Gastrocnemius medialis (tissue), 4 donors: ENCODE measurements at regions not wholly inside any gene's neighbourhood (a gene's known extent, or its start where the extent isn't known, plus 50 kb on each side); places are given as distances from the start of the nearest gene placed in this dataset.
"Not testable (repeated sequence)": the region's sequence is repeated elsewhere in the genome, so short reads cannot be mapped to it uniquely, and the experiment has no call there.

Experiments
- ATAC-seq, 2 donors: fragments of 150-250 bp; one replicate each; pipeline ENCODE4 v1.9.1; 2016
- DNase-seq, 2 donors: peaks; one replicate each; pipeline ENCODE4 v3.0.0-alpha.2; 2019
- H3K27ac ChIP-seq, 4 donors: fragments of 200-600 bp; sonication (generic); 1 replicate in 1 of 4; 2 replicates in 3 of 4; pipeline ENCODE4 v1.5.1; 2016 to 2018; ENCODE audit warnings: mild to moderate bottlenecking in 2 of 4, moderate library complexity in 1 of 4
- H3K27me3 ChIP-seq, 3 donors: fragments of 200-600 bp; sonication (generic) in 2 of 3; 1 replicate in 1 of 3; 2 replicates in 2 of 3; pipeline versions ENCODE4 v1.5.1 to v1.6.0; 2016 to 2019; ENCODE audit warnings: mild to moderate bottlenecking in 1 of 3, moderate library complexity in 1 of 3
- H3K36me3 ChIP-seq, 2 donors: fragments of 200-600 bp; sonication (generic) in 1 of 2; one replicate each; pipeline ENCODE4 v1.5.1; 2017 to 2018
- H3K4me1 ChIP-seq, 2 donors: fragments of 200-600 bp; sonication (generic) in 1 of 2; one replicate each; pipeline ENCODE4 v1.5.1; 2016 to 2017; ENCODE audit warnings: mild to moderate bottlenecking in 2 of 2
- H3K4me3 ChIP-seq, 4 donors: fragments of 200-600 bp; sonication (generic) in 3 of 4; 1 replicate in 1 of 4; 2 replicates in 3 of 4; pipeline ENCODE4 v1.5.1; 2016 to 2019; ENCODE audit warnings: mild to moderate bottlenecking in 2 of 4
- H3K9me3 ChIP-seq, 3 donors: fragments of 200-600 bp; sonication (generic) in 2 of 3; 1 replicate in 1 of 3; 2 replicates in 2 of 3; pipeline ENCODE4 v1.5.1; 2016 to 2019
- CTCF ChIP-seq, 5 experiments: fragments of 450-650 bp in 3 of 5; fragments of 200-600 bp in 2 of 5; sonication (generic) in 2 of 5; IDR thresholded peaks in 4 of 5; conservative IDR thresholded peaks in 1 of 5; 1 replicate in 4 of 5; 2 replicates in 1 of 5; pipeline ENCODE4 v1.5.1; 2016 to 2019; ENCODE audit warnings: antibody characterized with exemption in 5 of 5, mild to moderate bottlenecking in 3 of 5, moderate library complexity in 3 of 5
- POLR2A ChIP-seq, 2 donors: fragments of 450-650 bp; IDR thresholded peaks; one replicate each; pipeline ENCODE4 v1.6.1; 2017; ENCODE audit warnings: antibody characterized with exemption in 2 of 2, mild to moderate bottlenecking in 2 of 2, moderate library complexity in 2 of 2
- in situ Hi-C, 4 donors: fragments of 200-750 bp; cut with MboI; loops; one replicate each; pipeline versions ENCODE4 v1.15.0 to v1.8.0; 2017; ENCODE audit warnings: low sequenced_read_pairs in 4 of 4
- intact Hi-C: fragments of 100-400 bp; cut with DNase I; formaldehyde crosslinking; loops from one replicate; pipeline ENCODE4 v1.15.1; 2023; ENCODE audit warnings: low total_unique reads

GRCh38 chr17:27949304-27949703 lies 56.1 kb upstream of the LYRM9 start:
- H3K4me3 ChIP-seq: no peak overlapping the region
- intact Hi-C loops (no loop called here), in situ Hi-C loops (no loop called here)
- H3K9me3 ChIP-seq: no peaks in the 10 kb centered on the region
- no peak for TF ChIP-seq POLR2A (IDR thresholded peaks at IDR 0.05)
- no peak for TF ChIP-seq CTCF (IDR thresholded peaks at IDR 0.05 in 4 of 5, conservative IDR thresholded peaks at IDR 0.05 in 1 of 5)
- no peaks in the 10 kb centered on the region for H3K27me3 ChIP-seq
- no peak for ATAC-seq
- DNase-seq: no peak
- H3K36me3 ChIP-seq: no peaks in the 10 kb centered on the region
- H3K4me1 ChIP-seq: no peaks in the 10 kb centered on the region
- H3K27ac ChIP-seq: no peak overlapping the region

GRCh38 chr17:27950225-27950624 lies 57.1 kb upstream of the LYRM9 start:
- DNase-seq, H3K27me3 ChIP-seq, intact Hi-C loops, H3K27ac ChIP-seq, H3K4me1 ChIP-seq, H3K36me3 ChIP-seq, in situ Hi-C loops, H3K9me3 ChIP-seq, H3K4me3 ChIP-seq, ATAC-seq: not testable (repeated sequence)

GRCh38 chr17:27950995-27951394 lies 57.8 kb upstream of the LYRM9 start:
- intact Hi-C loops: no loop called here
- H3K36me3 ChIP-seq: no peaks in the 10 kb centered on the region
- ATAC-seq: no peak

GRCh38 chr17:27951872-27952271 lies 58.7 kb upstream of the LYRM9 start:
- intact Hi-C loops (no loop called here), in situ Hi-C loops (no loop called here)
- Histone ChIP-seq H3K4me1 (no peaks in the 10 kb centered on the region), H3K4me3 (no peak overlapping the region), H3K9me3 (no peaks in the 10 kb centered on the region), H3K36me3 (no peaks in the 10 kb centered on the region), H3K27me3 (no peaks in the 10 kb centered on the region), H3K27ac (no peak overlapping the region)
- no peak for TF ChIP-seq CTCF (IDR thresholded peaks at IDR 0.05 in 4 of 5, conservative IDR thresholded peaks at IDR 0.05 in 1 of 5)
- ATAC-seq: no peak
- DNase-seq: no peak

More at GRCh38 chr17:27950995-27951394, 57.8 kb upstream of the LYRM9 start:
- in situ Hi-C loops: no loop called here
- no peaks in the 10 kb centered on the region for H3K27me3 ChIP-seq
- no peak for DNase-seq
- H3K27ac ChIP-seq: no peak overlapping the region
- no peaks in the 10 kb centered on the region for H3K9me3 ChIP-seq
- TF ChIP-seq CTCF (IDR thresholded peaks at IDR 0.05 in 4 of 5, conservative IDR thresholded peaks at IDR 0.05 in 1 of 5) (no peak), POLR2A (IDR thresholded peaks at IDR 0.05) (no peak)
- no peak overlapping the region for H3K4me3 ChIP-seq
- H3K4me1 ChIP-seq: no peaks in the 10 kb centered on the region

- in situ Hi-C loops: no loop called here
- intact Hi-C loops: no loop called here
- Histone ChIP-seq H3K4me3 (no peak overlapping the region), H3K27me3 (no peaks in the 10 kb centered on the region), H3K36me3 (no peaks in the 10 kb centered on the region), H3K4me1 (no peaks in the 10 kb centered on the region), H3K27ac (no peak overlapping the region), H3K9me3 (no peaks in the 10 kb centered on the region)
- TF ChIP-seq POLR2A (IDR thresholded peaks at IDR 0.05) (no peak), CTCF (IDR thresholded peaks at IDR 0.05 in 4 of 5, conservative IDR thresholded peaks at IDR 0.05 in 1 of 5) (no peak)
- no peak for ATAC-seq
- DNase-seq: no peak
Measured at GRCh38 chr17:27952366-27952765, 59.2 kb upstream of the LYRM9 start.
